ENCODE measurements at regions not wholly inside any gene's neighbourhood (a gene's known extent, or its start where the extent isn't known, plus 50 kb on each side); places are given as distances from the start of the nearest gene placed in this dataset.

GRCh38 chr7:46451846-46452245 lies 530.8 kb upstream of the IGFBP3 start:
- H3K9ac ChIP-seq (ENCODE audit: low read depth in 1 of 2, low read length in 2 of 2), result no peak overlapping the region
- TF ChIP-seq HNF4G (IDR thresholded peaks at IDR 0.05) (no peak), HNF4A (conservative IDR thresholded peaks at IDR 0.05) (no peak), MAX (IDR thresholded peaks at IDR 0.05) (no peak), RAD21 (IDR thresholded peaks at IDR 0.05) (no peak), CTCF (IDR thresholded peaks at IDR 0.05; ENCODE audit: low read depth, low read length, missing input control) (no peak), SP1 (IDR thresholded peaks at IDR 0.05) (no peak)
- H3K4me3 ChIP-seq (ENCODE audit: low read depth in 1 of 3, low read length in 3 of 3), result no peak overlapping the region
- H3K9me3 ChIP-seq (ENCODE audit: control insufficient read depth in 4 of 4, low read length in 3 of 4), result no peaks in the 10 kb centered on the region
- no peaks in the 10 kb centered on the region for H3K4me1 ChIP-seq (ENCODE audit: control insufficient read depth in 4 of 4, insufficient read depth in 4 of 4, low read length in 3 of 4)
- no peak for DNase-seq (ENCODE audit: low spot score)
- no peak overlapping the region for H3K27ac ChIP-seq (ENCODE audit: low read depth in 1 of 2, low read length in 2 of 2)
- H3K36me3 ChIP-seq (ENCODE audit: control insufficient read depth in 4 of 4, insufficient read depth in 3 of 4, low read depth in 1 of 4, low read length in 3 of 4), result no peaks in the 10 kb centered on the region
- H3K27me3 ChIP-seq (ENCODE audit: control insufficient read depth in 4 of 4, insufficient read depth in 4 of 4, low read length in 3 of 4), result no peaks in the 10 kb centered on the region

GRCh38 chr7:46450886-46451285 lies 529.8 kb upstream of the IGFBP3 start:
- Histone ChIP-seq H3K4me3 (ENCODE audit: low read depth in 1 of 3, low read length in 3 of 3) (no peak overlapping the region), H3K9ac (ENCODE audit: low read depth in 1 of 2, low read length in 2 of 2) (no peak overlapping the region), H3K9me3 (ENCODE audit: control insufficient read depth in 4 of 4, low read length in 3 of 4) (no peaks in the 10 kb centered on the region), H3K4me1 (ENCODE audit: control insufficient read depth in 4 of 4, insufficient read depth in 4 of 4, low read length in 3 of 4) (no peaks in the 10 kb centered on the region), H3K27ac (ENCODE audit: low read depth in 1 of 2, low read length in 2 of 2) (no peak overlapping the region), H3K27me3 (ENCODE audit: control insufficient read depth in 4 of 4, insufficient read depth in 4 of 4, low read length in 3 of 4) (no peaks in the 10 kb centered on the region), H3K36me3 (ENCODE audit: control insufficient read depth in 4 of 4, insufficient read depth in 3 of 4, low read depth in 1 of 4, low read length in 3 of 4) (no peaks in the 10 kb centered on the region)
- no peak for DNase-seq (ENCODE audit: low spot score)
- TF ChIP-seq HNF4G (IDR thresholded peaks at IDR 0.05) (no peak), HNF4A (conservative IDR thresholded peaks at IDR 0.05) (no peak), FOXA1 (IDR thresholded peaks at IDR 0.05) (no peak), RXRA (IDR thresholded peaks at IDR 0.05) (no peak), EGR1 (IDR thresholded peaks at IDR 0.05; ENCODE audit: low read depth in 2 of 2) (no peak), FOXA2 (IDR thresholded peaks at IDR 0.05) (no peak), RAD21 (IDR thresholded peaks at IDR 0.05) (no peak), NR2F2 (IDR thresholded peaks at IDR 0.05) (no peak), SP1 (IDR thresholded peaks at IDR 0.05) (no peak)

GRCh38 chr7:46450425-46450824 lies 529.4 kb upstream of the IGFBP3 start:
- WGBS, result 72% methylated on average over 2 of the region's 2 CpGs
- H3K9me3 ChIP-seq (ENCODE audit: control insufficient read depth in 4 of 4, low read length in 3 of 4), result no peaks in the 10 kb centered on the region
- H3K4me3 ChIP-seq (ENCODE audit: low read depth in 1 of 3, low read length in 3 of 3), result no peak overlapping the region
- no peaks in the 10 kb centered on the region for H3K4me1 ChIP-seq (ENCODE audit: control insufficient read depth in 4 of 4, insufficient read depth in 4 of 4, low read length in 3 of 4)
- H3K27me3 ChIP-seq (ENCODE audit: control insufficient read depth in 4 of 4, insufficient read depth in 4 of 4, low read length in 3 of 4), result no peaks in the 10 kb centered on the region
- no peak overlapping the region for H3K27ac ChIP-seq (ENCODE audit: low read depth in 1 of 2, low read length in 2 of 2)
- H3K36me3 ChIP-seq (ENCODE audit: control insufficient read depth in 4 of 4, insufficient read depth in 3 of 4, low read depth in 1 of 4, low read length in 3 of 4), result no peaks in the 10 kb centered on the region
- H3K9ac ChIP-seq (ENCODE audit: low read depth in 1 of 2, low read length in 2 of 2), result no peak overlapping the region
- no peak for TF ChIP-seq HNF4A (conservative IDR thresholded peaks at IDR 0.05)
- no peak for TF ChIP-seq FOXA2 (IDR thresholded peaks at IDR 0.05)
- no peak for TF ChIP-seq SP1 (IDR thresholded peaks at IDR 0.05)
- TF ChIP-seq REST (IDR thresholded peaks at IDR 0.05), result no peak
- TF ChIP-seq NR2F2 (IDR thresholded peaks at IDR 0.05), result no peak
- no peak for TF ChIP-seq HNF4G (IDR thresholded peaks at IDR 0.05)
- TF ChIP-seq YY1 (IDR thresholded peaks at IDR 0.05), result no peak
- TF ChIP-seq JUND (IDR thresholded peaks at IDR 0.05), result no peak
- no peak for DNase-seq (ENCODE audit: low spot score)

Measured in liver (tissue), 8 donors.